A673 (cell line): ENCODE measurements at regions not wholly inside any gene's neighbourhood (a gene's known extent, or its start where the extent isn't known, plus 50 kb on each side); places are given as distances from the start of the nearest gene placed in this dataset.

Source experiments
- EZH2 ChIP-seq: fragments of 200-600 bp; sonication (generic); IDR thresholded peaks from 2 replicates; pipeline ENCODE4 v1.6.1; 2017; ENCODE audit warnings: borderline replicate concordance, low read depth, mild to moderate bottlenecking, mixed read lengths, antibody characterized with exemption, low read length; ENCODE audit not compliant: poor library complexity, severe bottlenecking
- TF ChIP-seq, protein P1 (sequence below): fragments of 300-800, 200-600 bp; sonication (generic); conservative IDR thresholded peaks from 2 replicates; pipeline ENCODE4 v1.5.1; 2017; ENCODE audit warnings: low read depth, mild to moderate bottlenecking, antibody characterized with exemption, low read length, moderate library complexity, mixed read lengths

GRCh38 chr6:132931936-132932514, 117.7 kb downstream of the RPS12 start:
- TF ChIP-seq, protein P1, sequence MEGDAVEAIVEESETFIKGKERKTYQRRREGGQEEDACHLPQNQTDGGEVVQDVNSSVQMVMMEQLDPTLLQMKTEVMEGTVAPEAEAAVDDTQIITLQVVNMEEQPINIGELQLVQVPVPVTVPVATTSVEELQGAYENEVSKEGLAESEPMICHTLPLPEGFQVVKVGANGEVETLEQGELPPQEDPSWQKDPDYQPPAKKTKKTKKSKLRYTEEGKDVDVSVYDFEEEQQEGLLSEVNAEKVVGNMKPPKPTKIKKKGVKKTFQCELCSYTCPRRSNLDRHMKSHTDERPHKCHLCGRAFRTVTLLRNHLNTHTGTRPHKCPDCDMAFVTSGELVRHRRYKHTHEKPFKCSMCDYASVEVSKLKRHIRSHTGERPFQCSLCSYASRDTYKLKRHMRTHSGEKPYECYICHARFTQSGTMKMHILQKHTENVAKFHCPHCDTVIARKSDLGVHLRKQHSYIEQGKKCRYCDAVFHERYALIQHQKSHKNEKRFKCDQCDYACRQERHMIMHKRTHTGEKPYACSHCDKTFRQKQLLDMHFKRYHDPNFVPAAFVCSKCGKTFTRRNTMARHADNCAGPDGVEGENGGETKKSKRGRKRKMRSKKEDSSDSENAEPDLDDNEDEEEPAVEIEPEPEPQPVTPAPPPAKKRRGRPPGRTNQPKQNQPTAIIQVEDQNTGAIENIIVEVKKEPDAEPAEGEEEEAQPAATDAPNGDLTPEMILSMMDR = no peak
- TF ChIP-seq EZH2 = no peak
